HEK293 (cell line): ENCODE measurements at regions not wholly inside any gene's neighbourhood (a gene's known extent, or its start where the extent isn't known, plus 50 kb on each side); places are given as distances from the start of the nearest gene placed in this dataset.

Source experiments
- CTCF ChIA-PET: fragments of 350-600 bp; formaldehyde crosslinking; extraction: SDS; loops from one replicate; lab custom pipeline; 2021; ENCODE audit warnings: antibody characterized with exemption; lab: Yijun Ruan, JAX
- POLR2A ChIA-PET: fragments of 300-600 bp; formaldehyde crosslinking; extraction: SDS; loops from one replicate; lab custom pipeline; 2020; ENCODE audit warnings: antibody characterized with exemption, inconsistent platforms; lab: Yijun Ruan, JAX
- H3K27ac ChIP-seq: fragments of 200-500 bp; sonication (Bioruptor generic); 2 replicates; pipeline ENCODE4 v1.5.1; 2014; ENCODE audit warnings: low read depth, low read length, control low read depth, inconsistent platforms; ENCODE audit errors: extremely low read depth
- H3K36me3 ChIP-seq, 2 experiments: fragments of 200-500 bp in 1 of 2; sonication (Bioruptor generic) in 1 of 2; 1 replicate in 1 of 2; 2 replicates in 1 of 2; pipeline ENCODE4 v1.5.1; 2014 to 2017; ENCODE audit warnings: inconsistent platforms in 2 of 2, low read length in 2 of 2; ENCODE audit not compliant: control insufficient read depth in 2 of 2, insufficient read depth in 1 of 2
- H3K4me1 ChIP-seq: fragments of 200-500 bp; sonication (Bioruptor generic); 2 replicates; pipeline ENCODE4 v1.5.1; 2014; ENCODE audit warnings: mild to moderate bottlenecking, low read length, inconsistent platforms; ENCODE audit not compliant: control insufficient read depth, insufficient read depth
- H3K4me3 ChIP-seq: 2 replicates; pipeline ENCODE4 v1.5.1; 2011; ENCODE audit warnings: low read depth, mild to moderate bottlenecking, control low read depth, low read length, moderate library complexity
- H3K9me3 ChIP-seq: fragments of 200-500 bp; sonication (Bioruptor generic); 2 replicates; pipeline ENCODE4 v1.5.1; 2014; ENCODE audit warnings: low read depth, low read length, inconsistent platforms; ENCODE audit not compliant: control insufficient read depth, insufficient read depth
- GLIS2 ChIP-seq: fragments of 450-650 bp; formaldehyde crosslinking; IDR thresholded peaks from 2 replicates; pipeline ENCODE4 v1.5.1; 2016; ENCODE audit warnings: missing biosample characterization, missing genetic modification characterization
- HOXA7 ChIP-seq: sonication (generic); formaldehyde crosslinking; IDR thresholded peaks from 2 replicates; pipeline ENCODE4 v1.8.1; 2022; ENCODE audit warnings: missing genetic modification reagents, borderline replicate concordance
- SCRT2 ChIP-seq: fragments of 450-650 bp; formaldehyde crosslinking; IDR thresholded peaks from 2 replicates; pipeline ENCODE4 v1.5.1; 2016; ENCODE audit warnings: missing biosample characterization, missing genetic modification characterization
- ZBTB10 ChIP-seq: fragments of 450-650 bp; formaldehyde crosslinking; IDR thresholded peaks from 2 replicates; pipeline ENCODE4 v1.5.1; 2016; ENCODE audit warnings: missing biosample characterization, missing genetic modification characterization
- ZBTB20 ChIP-seq: fragments of 450-650 bp; formaldehyde crosslinking; IDR thresholded peaks from 2 replicates; pipeline ENCODE4 v1.5.1; 2016; ENCODE audit warnings: missing biosample characterization, missing genetic modification characterization
- ZNF112 ChIP-seq: fragments of 450-650 bp; formaldehyde crosslinking; IDR thresholded peaks from 2 replicates; pipeline ENCODE4 v1.5.0; 2017; ENCODE audit warnings: missing biosample characterization, missing genetic modification characterization
- ZNF155 ChIP-seq: fragments of 450-650 bp; formaldehyde crosslinking; IDR thresholded peaks from 2 replicates; pipeline ENCODE4 v1.5.1; 2016; ENCODE audit warnings: missing biosample characterization, missing genetic modification characterization
- ZNF280C ChIP-seq: fragments of 450-650 bp; formaldehyde crosslinking; IDR thresholded peaks from 2 replicates; pipeline ENCODE4 v1.5.1; 2016; ENCODE audit warnings: missing biosample characterization, missing genetic modification characterization
- ZNF292 ChIP-seq: fragments of 450-650 bp; formaldehyde crosslinking; IDR thresholded peaks from 2 replicates; pipeline ENCODE4 v1.5.1; 2016; ENCODE audit warnings: low read depth, missing biosample characterization, missing genetic modification characterization, borderline replicate concordance
- ZNF335 ChIP-seq: fragments of 450-650 bp; formaldehyde crosslinking; conservative IDR thresholded peaks from 2 replicates; pipeline ENCODE4 v1.5.1; 2016; ENCODE audit warnings: missing biosample characterization, missing genetic modification characterization
- ZNF449 ChIP-seq: fragments of 450-650 bp; formaldehyde crosslinking; IDR thresholded peaks from 2 replicates; pipeline ENCODE4 v1.5.1; 2017; ENCODE audit warnings: missing biosample characterization, mild to moderate bottlenecking, missing genetic modification characterization, moderate library complexity
- ZSCAN18 ChIP-seq: fragments of 450-650 bp; formaldehyde crosslinking; IDR thresholded peaks from 2 replicates; pipeline ENCODE4 v1.5.1; 2016; ENCODE audit warnings: missing biosample characterization, missing genetic modification characterization

GRCh38 chr3:13190378-13190765, 117.1 kb upstream of the IQSEC1 start (continued):
- TF ChIP-seq ZNF280C (tag by site-specific recombination) = no peak
- TF ChIP-seq GLIS2 (tag by site-specific recombination) = no peak

GRCh38 chr3:13189639-13190377, 116.6 kb upstream of the IQSEC1 start:
- ChIA-PET POLR2A (no interaction called here), CTCF (interaction anchor here (0.7 kb wide), 1 partner anchor 45 kb away, joined by 3 read pairs; no protein-coding TSS in a partner anchor)
- no peak for TF ChIP-seq ZBTB20 (tag by site-specific recombination)
- no peak for TF ChIP-seq ZSCAN18 (tag by site-specific recombination)
- TF ChIP-seq ZNF335 = no peak
- TF ChIP-seq HOXA7 (CRISPR knock-in tag) = no peak
- TF ChIP-seq ZNF155 (tag by site-specific recombination) = no peak
- TF ChIP-seq ZNF112 (tag by site-specific recombination) = no peak
- TF ChIP-seq ZNF292 = no peak
- no peak for TF ChIP-seq ZNF449
- no peak overlapping the region for H3K27ac ChIP-seq
- H3K4me3 ChIP-seq = no peak overlapping the region
- no peaks in the 10 kb centered on the region for H3K9me3 ChIP-seq
- H3K36me3 ChIP-seq = no peaks in the 10 kb centered on the region
- no peaks in the 10 kb centered on the region for H3K4me1 ChIP-seq

GRCh38 chr3:13188975-13189374, 115.7 kb upstream of the IQSEC1 start:
- Histone ChIP-seq H3K4me1 (no peaks in the 10 kb centered on the region), H3K4me3 (no peak overlapping the region), H3K27ac (no peak overlapping the region)
- CTCF ChIA-PET = interaction anchor here (0.6 to 0.7 kb wide), 2 partner anchors 170 to 321 kb away, joined by 3 read pairs; no protein-coding TSS in a partner anchor
- no peak for TF ChIP-seq ZBTB10 (tag by site-specific recombination)
- TF ChIP-seq SCRT2 (tag by site-specific recombination) = peak; percentile 51
- TF ChIP-seq, all 188 proteins: peak for 1
- POLR2A ChIA-PET = no interaction called here
- Histone ChIP-seq H3K36me3 (no peaks in the 10 kb centered on the region), H3K9me3 (no peaks in the 10 kb centered on the region)
